Left ventricle myocardium inferior (tissue), 1 donor: ENCODE measurements at regions not wholly inside any gene's neighbourhood (a gene's known extent, or its start where the extent isn't known, plus 50 kb on each side); places are given as distances from the start of the nearest gene placed in this dataset.

Experiments used
- DNase-seq: peaks from one replicate; pipeline ENCODE4 v3.0.0-alpha.2; 2020
- H3K27ac ChIP-seq: fragments of 200-600 bp; replicated peaks from 2 replicates; pipeline ENCODE4 v1.8.0; 2021
- H3K27me3 ChIP-seq: fragments of 200-600 bp; 2 replicates; pipeline ENCODE4 v1.8.0; 2021; ENCODE audit warnings: low read depth
- H3K36me3 ChIP-seq: fragments of 200-600 bp; 2 replicates; pipeline ENCODE4 v1.8.0; 2021
- H3K4me1 ChIP-seq: fragments of 200-600 bp; 2 replicates; pipeline ENCODE4 v1.8.0; 2021
- H3K4me3 ChIP-seq: fragments of 200-600 bp; 2 replicates; pipeline ENCODE4 v1.8.0; 2021; ENCODE audit warnings: mild to moderate bottlenecking, moderate library complexity
- H3K9me3 ChIP-seq: fragments of 200-600 bp; replicated peaks from 2 replicates; pipeline ENCODE4 v1.8.0; 2021
- CTCF ChIP-seq: fragments of 200-600 bp; IDR thresholded peaks from 2 replicates; pipeline ENCODE4 v1.8.0; 2021; ENCODE audit warnings: antibody characterized with exemption, mild to moderate bottlenecking, borderline replicate concordance
- intact Hi-C: fragments of 100-400 bp; cut with micrococcal nuclease; formaldehyde crosslinking; loops from one replicate; pipeline ENCODE4 v1.11.0; 2022
- donor health status: DM: no; HTN: yes; CAD: no; lungs with severe emphysema.

- no peak overlapping the region for H3K4me3 ChIP-seq
- no peaks in the 10 kb centered on the region for H3K9me3 ChIP-seq
- no peaks in the 10 kb centered on the region for H3K27me3 ChIP-seq
- DNase-seq, result no peak
- intact Hi-C loops, result no loop called here
- no peaks in the 10 kb centered on the region for H3K4me1 ChIP-seq
- H3K36me3 ChIP-seq, result no peaks in the 10 kb centered on the region
- no peak for TF ChIP-seq CTCF
- H3K27ac ChIP-seq, result no peak overlapping the region
These were observed 191.5 kb downstream of the ZNF608 start for GRCh38 chr5:124554746-124555578.

- intact Hi-C loops, result no loop called here
- Histone ChIP-seq H3K27me3 (no peaks in the 10 kb centered on the region), H3K4me1 (no peaks in the 10 kb centered on the region), H3K9me3 (no peaks in the 10 kb centered on the region), H3K36me3 (no peaks in the 10 kb centered on the region), H3K27ac (no peak overlapping the region), H3K4me3 (no peak overlapping the region)
- TF ChIP-seq CTCF, result no peak
- DNase-seq, result no peak
These were observed 192.5 kb downstream of the ZNF608 start for GRCh38 chr5:124553911-124554310.

GRCh38 chr5:124552526-124552925 is 193.9 kb downstream of the ZNF608 start:
- intact Hi-C loops, result no loop called here
- TF ChIP-seq CTCF, result no peak
- Histone ChIP-seq H3K4me1 (no peaks in the 10 kb centered on the region), H3K4me3 (no peak overlapping the region), H3K27me3 (no peaks in the 10 kb centered on the region), H3K27ac (no peak overlapping the region), H3K9me3 (no peaks in the 10 kb centered on the region), H3K36me3 (no peaks in the 10 kb centered on the region)
- no peak for DNase-seq

GRCh38 chr5:124551939-124552279 is 194.5 kb downstream of the ZNF608 start:
- TF ChIP-seq CTCF, result no peak
- no peak for DNase-seq
- Histone ChIP-seq H3K4me1 (no peaks in the 10 kb centered on the region), H3K9me3 (no peaks in the 10 kb centered on the region), H3K27ac (no peak overlapping the region), H3K27me3 (no peaks in the 10 kb centered on the region), H3K36me3 (no peaks in the 10 kb centered on the region), H3K4me3 (no peak overlapping the region)
- intact Hi-C loops, result no loop called here

GRCh38 chr5:124550731-124551130 is 195.7 kb downstream of the ZNF608 start:
- H3K36me3 ChIP-seq, result no peaks in the 10 kb centered on the region
- no peaks in the 10 kb centered on the region for H3K9me3 ChIP-seq
- H3K4me1 ChIP-seq, result no peaks in the 10 kb centered on the region
- no peak for DNase-seq
- intact Hi-C loops, result no loop called here
- no peaks in the 10 kb centered on the region for H3K27me3 ChIP-seq
- H3K27ac ChIP-seq, result no peak overlapping the region
- TF ChIP-seq CTCF, result no peak
- no peak overlapping the region for H3K4me3 ChIP-seq
